IMR-90 (cell line): ENCODE measurements at regions not wholly inside any gene's neighbourhood (a gene's known extent, or its start where the extent isn't known, plus 50 kb on each side); places are given as distances from the start of the nearest gene placed in this dataset.

Experiments used
- ATAC-seq: fragments of 200-7000 bp; cut with Tn5 transposase; 2 replicates; pipeline ENCODE4 v1.9.1; 2020; ENCODE audit warnings: low read depth, mild to moderate bottlenecking, moderate library complexity
- BruUV-seq: library from RNA; stranded (reverse); fragments of 400-500 nt; replicated peaks from 2 replicates; lab custom pipeline; 2021; lab: Mats Ljungman, UMichigan
- CTCF ChIA-PET: fragments of 300-600 bp; formaldehyde crosslinking; extraction: SDS; loops from one replicate; lab custom pipeline; 2021; ENCODE audit warnings: antibody characterized with exemption; lab: Yijun Ruan, JAX
- POLR2A ChIA-PET: fragments of 300-600 bp; sonication (Branson Sonifier 250); formaldehyde crosslinking; loops from one replicate; lab custom pipeline; 2022; ENCODE audit warnings: antibody characterized with exemption; ENCODE audit not compliant: unreplicated experiment; lab: Charles Lee
- DNase-seq: peaks from one replicate; pipeline ENCODE4 v3.0.0; 2013
- H2AFZ ChIP-seq: replicated peaks from 2 replicates; pipeline ENCODE3; 2013; ENCODE audit warnings: low read length, mild to moderate bottlenecking; ENCODE audit not compliant: poor library complexity
- H2AK5ac ChIP-seq: 2 replicates; pipeline ENCODE4 v1.6.1; 2013; ENCODE audit warnings: low read depth, low read length, inconsistent platforms
- H2AK9ac ChIP-seq: replicated peaks from 2 replicates; pipeline ENCODE3; 2013; ENCODE audit warnings: mild to moderate bottlenecking, low read depth, low read length, moderate library complexity; ENCODE audit not compliant: poor library complexity
- H2BK120ac ChIP-seq: 2 replicates; pipeline ENCODE4 v1.6.1; 2013; ENCODE audit warnings: low read depth, low read length, inconsistent platforms
- H2BK15ac ChIP-seq: 3 replicates; pipeline ENCODE4 v1.6.1; 2013; ENCODE audit warnings: low read depth, low read length, inconsistent platforms
- H2BK20ac ChIP-seq: 2 replicates; pipeline ENCODE4 v1.6.1; 2013; ENCODE audit warnings: low read depth, mild to moderate bottlenecking, inconsistent platforms, low read length, moderate library complexity
- H2BK5ac ChIP-seq: 2 replicates; pipeline ENCODE4 v1.6.1; 2013; ENCODE audit warnings: mild to moderate bottlenecking, low read depth, low read length, inconsistent platforms; ENCODE audit not compliant: poor library complexity, severe bottlenecking
- H3K14ac ChIP-seq: replicated peaks from 2 replicates; pipeline ENCODE4 v1.6.1; 2013; ENCODE audit warnings: low read depth, low read length, inconsistent platforms
- H3K18ac ChIP-seq: 2 replicates; pipeline ENCODE4 v1.6.1; 2013; ENCODE audit warnings: low read depth, low read length, control low read depth
- H3K23ac ChIP-seq: 2 replicates; pipeline ENCODE4 v1.6.1; 2013; ENCODE audit warnings: low read depth, low read length, inconsistent platforms
- H3K27ac ChIP-seq: 2 replicates; pipeline ENCODE4 v1.5.1; 2013; ENCODE audit warnings: mild to moderate bottlenecking, control low read depth, low read length; ENCODE audit not compliant: insufficient read depth
- H3K27me3 ChIP-seq: 2 replicates; pipeline ENCODE4 v1.6.1; 2013; ENCODE audit warnings: low read length; ENCODE audit not compliant: control insufficient read depth, insufficient read depth
- H3K36me3 ChIP-seq: 2 replicates; pipeline ENCODE4 v1.6.1; 2013; ENCODE audit warnings: low read length, mixed read lengths; ENCODE audit not compliant: control insufficient read depth, insufficient read depth
- H3K4ac ChIP-seq: 2 replicates; pipeline ENCODE4 v1.6.1; 2013; ENCODE audit warnings: low read depth, low read length, inconsistent platforms
- H3K4me1 ChIP-seq: 2 replicates; pipeline ENCODE4 v1.6.1; 2013; ENCODE audit warnings: low read length, mixed read lengths; ENCODE audit not compliant: control insufficient read depth, insufficient read depth
- H3K4me2 ChIP-seq: 2 replicates; pipeline ENCODE4 v1.6.1; 2013; ENCODE audit warnings: low read depth, mild to moderate bottlenecking, control low read depth, low read length, moderate library complexity
- H3K4me3 ChIP-seq: 2 replicates; pipeline ENCODE4 v1.5.1; 2013; ENCODE audit warnings: low read depth, mild to moderate bottlenecking, control low read depth, low read length, moderate library complexity; ENCODE audit not compliant: insufficient read depth
- H3K56ac ChIP-seq: 2 replicates; pipeline ENCODE4 v1.6.1; 2013; ENCODE audit warnings: low read length, inconsistent platforms; ENCODE audit not compliant: insufficient read depth; ENCODE audit errors: extremely low read depth
- H3K79me1 ChIP-seq, 2 experiments: 2 replicates each; pipeline ENCODE4 v1.6.1; 2013; ENCODE audit warnings: low read length in 2 of 2, inconsistent platforms in 1 of 2, low read depth in 1 of 2
- H3K9ac ChIP-seq: 2 replicates; pipeline ENCODE4 v1.6.1; 2013; ENCODE audit warnings: low read depth, low read length, control low read depth
- H3K9me1 ChIP-seq: 2 replicates; pipeline ENCODE4 v1.6.1; 2013; ENCODE audit warnings: low read length, inconsistent platforms; ENCODE audit not compliant: insufficient read depth
- H3K9me3 ChIP-seq: 2 replicates; pipeline ENCODE4 v1.6.1; 2013; ENCODE audit warnings: low read length; ENCODE audit not compliant: control insufficient read depth, insufficient read depth
- H4K20me1 ChIP-seq: 2 replicates; pipeline ENCODE4 v1.6.1; 2013; ENCODE audit warnings: low read length, inconsistent platforms; ENCODE audit not compliant: insufficient read depth
- H4K5ac ChIP-seq: 2 replicates; pipeline ENCODE4 v1.6.1; 2013; ENCODE audit warnings: mild to moderate bottlenecking, low read depth, low read length, control low read depth
- H4K8ac ChIP-seq, 2 experiments: 2 replicates each; pipeline ENCODE4 v1.6.1; 2013; ENCODE audit warnings: low read depth in 2 of 2, low read length in 2 of 2, control low read depth in 1 of 2, inconsistent platforms in 1 of 2
- H4K91ac ChIP-seq: 2 replicates; pipeline ENCODE4 v1.6.1; 2013; ENCODE audit warnings: low read depth, low read length, inconsistent platforms; ENCODE audit not compliant: insufficient read depth
- CEBPB ChIP-seq: IDR thresholded peaks from 2 replicates; pipeline ENCODE4 v1.6.1; 2012; ENCODE audit warnings: low read depth, low read length, improper control_type of control experiment
- ELK1 ChIP-seq: fragments of 150-350 bp; IDR thresholded peaks from 2 replicates; pipeline ENCODE4 v1.6.1; 2016; ENCODE audit warnings: low read depth, mild to moderate bottlenecking, low read length, moderate library complexity, borderline replicate concordance
- FOS ChIP-seq: fragments of 150-350 bp; IDR thresholded peaks from 2 replicates; pipeline ENCODE4 v1.6.1; 2016; ENCODE audit warnings: low read depth, low read length
- MAZ ChIP-seq: IDR thresholded peaks from 2 replicates; pipeline ENCODE4 v1.6.1; 2012; ENCODE audit warnings: low read depth, mild to moderate bottlenecking, low read length, improper control_type of control experiment, moderate library complexity, borderline replicate concordance
- NFE2L2 ChIP-seq: fragments of 150-350 bp; IDR thresholded peaks from 2 replicates; pipeline ENCODE4 v1.6.1; 2016; ENCODE audit warnings: low read depth, mild to moderate bottlenecking, low read length
- RAD21 ChIP-seq: IDR thresholded peaks from 2 replicates; pipeline ENCODE4 v1.6.1; 2012; ENCODE audit warnings: low read length, improper control_type of control experiment
- RCOR1 ChIP-seq: IDR thresholded peaks from 2 replicates; pipeline ENCODE4 v1.6.1; 2012; ENCODE audit warnings: mild to moderate bottlenecking, low read length, improper control_type of control experiment; ENCODE audit not compliant: insufficient replicate concordance
- WGBS, 2 experiments: methylation state at CpG; one replicate each; pipeline versions ENCODE4 v1.1.5 to v1.1.7; 2013; ENCODE audit warnings: missing lambda C conversion rate in 2 of 2; ENCODE audit not compliant: insufficient read length in 1 of 2; ENCODE audit errors: extremely low coverage in 2 of 2; 5-methylcytosine and 5-hydroxymethylcytosine counted together
- dilution Hi-C: fragments of 300-500 bp; cut with HindIII; formaldehyde crosslinking; loops from one replicate; pipeline ENCODE4 v1.14.3; 2018; ENCODE audit warnings: low sequenced_read_pairs; ENCODE audit not compliant: unreplicated experiment
- in situ Hi-C: fragments of 300-500 bp; cut with MboI; formaldehyde crosslinking; loops from 3 replicates; pipeline ENCODE4 v1.14.3; 2019; ENCODE audit warnings: low sequenced_read_pairs, inconsistent platforms, mixed read lengths
- intact Hi-C: fragments of 100-400 bp; cut with micrococcal nuclease; formaldehyde crosslinking; loops from 2 replicates; pipeline ENCODE4 v1.10.0; 2022

- H2BK15ac ChIP-seq, result no peak overlapping the region
- TF ChIP-seq RCOR1 (no peak), NFE2L2 (no peak), FOS (no peak), CEBPB (no peak), RAD21 (no peak), MAZ (no peak), ELK1 (no peak)
- in situ Hi-C loops (no loop called here), intact Hi-C loops (no loop called here), dilution Hi-C loops (no loop called here)
- WGBS, 2 experiments, result 57% methylated on average over 1 of the region's 6 CpGs; no CpG with 5 or more reads in 1 of the 2 experiments
- H3K4me1 ChIP-seq, result no peaks in the 10 kb centered on the region
- no peak overlapping the region for H2AK5ac ChIP-seq
- DNase-seq, result no peak
- H3K36me3 ChIP-seq, result no peaks in the 10 kb centered on the region
- POLR2A ChIA-PET, result no interaction called here
- no peak overlapping the region for H2BK5ac ChIP-seq
- H3K27ac ChIP-seq, result no peak overlapping the region
- H2BK20ac ChIP-seq, result no peak overlapping the region
- H3K4me3 ChIP-seq, result no peak overlapping the region
- ATAC-seq, result no peak
- H4K20me1 ChIP-seq, result no peaks in the 10 kb centered on the region
- H4K91ac ChIP-seq, result no peak overlapping the region
- H3K14ac ChIP-seq, result no peak overlapping the region
- no peak overlapping the region for H3K9ac ChIP-seq
- no peak overlapping the region for H2AK9ac ChIP-seq
- H3K9me1 ChIP-seq, result no peaks in the 10 kb centered on the region
- no TSS peak for BruUV-seq
- no peak overlapping the region for H3K18ac ChIP-seq
- no peak overlapping the region for H3K23ac ChIP-seq
- H4K8ac ChIP-seq, result no peak overlapping the region
- CTCF ChIA-PET, result no interaction called here
- no peak overlapping the region for H3K4ac ChIP-seq
- no peak overlapping the region for H3K4me2 ChIP-seq
- H2BK120ac ChIP-seq, result no peak overlapping the region
- H3K27me3 ChIP-seq, result no peaks in the 10 kb centered on the region
- no peaks in the 10 kb centered on the region for H3K79me1 ChIP-seq
- no peak overlapping the region for H4K5ac ChIP-seq
- H3K9me3 ChIP-seq, result peaks cover 2% of the 10 kb centered on the region; the same call in 1 of the 2 replicates
- H3K56ac ChIP-seq, result no peak overlapping the region
- no peak overlapping the region for H2AFZ ChIP-seq
Observed at GRCh38 chr2:60058781-60059180, 494.7 kb downstream of the BCL11A start.
